ENCODE measurements at regions not wholly inside any gene's neighbourhood (a gene's known extent, or its start where the extent isn't known, plus 50 kb on each side); places are given as distances from the start of the nearest gene placed in this dataset.

- Histone ChIP-seq H3K27me3 (ENCODE audit: control insufficient read depth in 1 of 2, insufficient read depth in 2 of 2, low read length in 2 of 2) (no peaks in the 10 kb centered on the region), H3K4me1 (ENCODE audit: insufficient read depth, low read length) (no peaks in the 10 kb centered on the region), H4K20me1 (ENCODE audit: insufficient read depth, low read length) (no peaks in the 10 kb centered on the region), H3K36me3 (replicated peaks in 1 of 2; ENCODE audit: control insufficient read depth in 1 of 2, insufficient read depth in 2 of 2, low read length in 2 of 2) (no peaks in the 10 kb centered on the region), H3K4me2 (ENCODE audit: low read depth, low read length) (no peak overlapping the region), H3K9me3 (ENCODE audit: low read length) (no peaks in the 10 kb centered on the region), H3K4me3 (replicated peaks in 1 of 3; ENCODE audit: insufficient read depth in 1 of 3, low read depth in 2 of 3, low read length in 3 of 3) (no peak overlapping the region), H3K79me2 (ENCODE audit: insufficient read depth, low read length) (no peaks in the 10 kb centered on the region), H3K27ac (ENCODE audit: extremely low read length, insufficient read depth, low read length) (no peak overlapping the region), H3K9ac (ENCODE audit: insufficient read depth, low read depth, low read length) (no peak overlapping the region), H2AFZ (ENCODE audit: low read length) (no peak overlapping the region)
- TF ChIP-seq SRY (CRISPR knock-in tag; IDR thresholded peaks at IDR 0.05) (no peak), MXI1 (IDR thresholded peaks at IDR 0.05; ENCODE audit: borderline replicate concordance, low read depth, low read length) (no peak), TEAD2 (CRISPR knock-in tag; IDR thresholded peaks at IDR 0.05) (no peak), FOXA3 (CRISPR knock-in tag; IDR thresholded peaks at IDR 0.05) (no peak)
- POLR2A ChIA-PET = no interaction called here
- 12% methylated on average over 4 of the region's 4 CpGs for WGBS (ENCODE audit: low lambda C conversion rate)
- DNase-seq (ENCODE audit: low spot score) = no peak
- ATAC-seq = no peak
- CTCF ChIA-PET (ENCODE audit: low intra/inter-chr PET ratio, low total read pairs) = no interaction called here
- intact Hi-C loops (cut with micrococcal nuclease; ENCODE audit: unreplicated experiment) (no loop called here), in situ Hi-C loops (cut with HindIII; ENCODE audit: extremely low pct_ligation_motif_present, low pct_unique_long_range_greater_than_20kb) (no loop called here)
- no peak for FAIRE-seq
- no TSS peak for BruUV-seq (replicated peaks)
Measured at GRCh38 chr18:45349019-45349418, 266.3 kb upstream of the SLC14A2 start.

DNA sequence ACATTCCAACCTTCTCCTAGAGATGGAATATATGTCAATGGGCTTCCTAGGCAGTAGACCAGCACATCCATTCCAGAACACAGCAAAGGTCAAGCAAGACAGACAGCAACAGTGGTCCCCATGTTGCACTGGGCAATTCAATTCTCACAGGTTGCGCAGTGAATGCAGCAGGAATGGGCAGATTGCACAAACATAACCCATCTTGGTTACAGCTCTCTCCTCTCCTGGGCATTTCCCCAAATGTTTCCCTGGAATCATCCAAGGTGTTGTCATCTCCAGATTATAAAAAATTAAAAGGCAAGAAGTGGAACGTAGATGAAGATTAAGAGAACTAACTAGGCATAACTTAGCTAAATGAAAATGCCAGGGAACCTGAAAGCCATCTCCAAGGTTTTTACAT lies 265.8 kb upstream of the SLC14A2 start:
- ATAC-seq (no peak), DNase-seq (ENCODE audit: low spot score) (no peak), FAIRE-seq (no peak)
- H3K9ac ChIP-seq (ENCODE audit: insufficient read depth, low read depth, low read length) = no peak overlapping the region
- no peak overlapping the region for H2AFZ ChIP-seq (ENCODE audit: low read length)
- ChIA-PET POLR2A (no interaction called here), CTCF (ENCODE audit: low intra/inter-chr PET ratio, low total read pairs) (no interaction called here)
- no TSS peak for BruUV-seq (replicated peaks)
- H3K4me2 ChIP-seq (ENCODE audit: low read depth, low read length) = no peak overlapping the region
- no peaks in the 10 kb centered on the region for H3K36me3 ChIP-seq (replicated peaks in 1 of 2; ENCODE audit: control insufficient read depth in 1 of 2, insufficient read depth in 2 of 2, low read length in 2 of 2)
- no peaks in the 10 kb centered on the region for H3K79me2 ChIP-seq (ENCODE audit: insufficient read depth, low read length)
- no peaks in the 10 kb centered on the region for H3K9me3 ChIP-seq (ENCODE audit: low read length)
- no peak overlapping the region for H3K4me3 ChIP-seq (replicated peaks in 1 of 3; ENCODE audit: insufficient read depth in 1 of 3, low read depth in 2 of 3, low read length in 3 of 3)
- WGBS (ENCODE audit: low lambda C conversion rate) = 43% methylated on average over 2 of the region's 2 CpGs
- no peaks in the 10 kb centered on the region for H3K4me1 ChIP-seq (ENCODE audit: insufficient read depth, low read length)
- intact Hi-C loops (cut with micrococcal nuclease; ENCODE audit: unreplicated experiment) (no loop called here), in situ Hi-C loops (cut with HindIII; ENCODE audit: extremely low pct_ligation_motif_present, low pct_unique_long_range_greater_than_20kb) (no loop called here)
- no peaks in the 10 kb centered on the region for H3K27me3 ChIP-seq (ENCODE audit: control insufficient read depth in 1 of 2, insufficient read depth in 2 of 2, low read length in 2 of 2)
- no peak overlapping the region for H3K27ac ChIP-seq (ENCODE audit: extremely low read length, insufficient read depth, low read length)
- H4K20me1 ChIP-seq (ENCODE audit: insufficient read depth, low read length) = no peaks in the 10 kb centered on the region
- TF ChIP-seq IRF9 (CRISPR knock-in tag; IDR thresholded peaks at IDR 0.05; ENCODE audit: borderline replicate concordance) (no peak), KLF6 (CRISPR knock-in tag; IDR thresholded peaks at IDR 0.05) (no peak), ARNT (IDR thresholded peaks at IDR 0.05) (no peak), ELF1 (CRISPR knock-in tag; IDR thresholded peaks at IDR 0.05) (no peak), ZNF780A (CRISPR knock-in tag; IDR thresholded peaks at IDR 0.05) (no peak), ZNF850 (CRISPR knock-in tag; conservative IDR thresholded peaks at IDR 0.05) (no peak)
- TF ChIP-seq, protein P1, sequence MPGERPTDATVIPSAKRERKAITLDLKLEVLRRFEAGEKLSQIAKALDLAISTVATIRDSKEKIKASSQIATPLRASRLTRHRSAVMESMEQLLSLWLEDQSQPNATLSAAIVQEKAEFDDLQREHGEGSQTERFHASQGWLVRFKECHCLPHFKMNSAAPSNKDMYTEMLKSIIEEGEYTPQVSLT (CRISPR knock-in tag; IDR thresholded peaks at IDR 0.05; ENCODE audit: borderline replicate concordance, low read depth) = no peak
- TF ChIP-seq, protein P2, sequence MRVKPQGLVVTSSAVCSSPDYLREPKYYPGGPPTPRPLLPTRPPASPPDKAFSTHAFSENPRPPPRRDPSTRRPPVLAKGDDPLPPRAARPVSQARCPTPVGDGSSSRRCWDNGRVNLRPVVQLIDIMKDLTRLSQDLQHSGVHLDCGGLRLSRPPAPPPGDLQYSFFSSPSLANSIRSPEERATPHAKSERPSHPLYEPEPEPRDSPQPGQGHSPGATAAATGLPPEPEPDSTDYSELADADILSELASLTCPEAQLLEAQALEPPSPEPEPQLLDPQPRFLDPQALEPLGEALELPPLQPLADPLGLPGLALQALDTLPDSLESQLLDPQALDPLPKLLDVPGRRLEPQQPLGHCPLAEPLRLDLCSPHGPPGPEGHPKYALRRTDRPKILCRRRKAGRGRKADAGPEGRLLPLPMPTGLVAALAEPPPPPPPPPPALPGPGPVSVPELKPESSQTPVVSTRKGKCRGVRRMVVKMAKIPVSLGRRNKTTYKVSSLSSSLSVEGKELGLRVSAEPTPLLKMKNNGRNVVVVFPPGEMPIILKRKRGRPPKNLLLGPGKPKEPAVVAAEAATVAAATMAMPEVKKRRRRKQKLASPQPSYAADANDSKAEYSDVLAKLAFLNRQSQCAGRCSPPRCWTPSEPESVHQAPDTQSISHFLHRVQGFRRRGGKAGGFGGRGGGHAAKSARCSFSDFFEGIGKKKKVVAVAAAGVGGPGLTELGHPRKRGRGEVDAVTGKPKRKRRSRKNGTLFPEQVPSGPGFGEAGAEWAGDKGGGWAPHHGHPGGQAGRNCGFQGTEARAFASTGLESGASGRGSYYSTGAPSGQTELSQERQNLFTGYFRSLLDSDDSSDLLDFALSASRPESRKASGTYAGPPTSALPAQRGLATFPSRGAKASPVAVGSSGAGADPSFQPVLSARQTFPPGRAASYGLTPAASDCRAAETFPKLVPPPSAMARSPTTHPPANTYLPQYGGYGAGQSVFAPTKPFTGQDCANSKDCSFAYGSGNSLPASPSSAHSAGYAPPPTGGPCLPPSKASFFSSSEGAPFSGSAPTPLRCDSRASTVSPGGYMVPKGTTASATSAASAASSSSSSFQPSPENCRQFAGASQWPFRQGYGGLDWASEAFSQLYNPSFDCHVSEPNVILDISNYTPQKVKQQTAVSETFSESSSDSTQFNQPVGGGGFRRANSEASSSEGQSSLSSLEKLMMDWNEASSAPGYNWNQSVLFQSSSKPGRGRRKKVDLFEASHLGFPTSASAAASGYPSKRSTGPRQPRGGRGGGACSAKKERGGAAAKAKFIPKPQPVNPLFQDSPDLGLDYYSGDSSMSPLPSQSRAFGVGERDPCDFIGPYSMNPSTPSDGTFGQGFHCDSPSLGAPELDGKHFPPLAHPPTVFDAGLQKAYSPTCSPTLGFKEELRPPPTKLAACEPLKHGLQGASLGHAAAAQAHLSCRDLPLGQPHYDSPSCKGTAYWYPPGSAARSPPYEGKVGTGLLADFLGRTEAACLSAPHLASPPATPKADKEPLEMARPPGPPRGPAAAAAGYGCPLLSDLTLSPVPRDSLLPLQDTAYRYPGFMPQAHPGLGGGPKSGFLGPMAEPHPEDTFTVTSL (CRISPR knock-in tag; IDR thresholded peaks at IDR 0.05; ENCODE audit: borderline replicate concordance) = no peak
